HepG2 (cell line): ENCODE measurements at regions not wholly inside any gene's neighbourhood (a gene's known extent, or its start where the extent isn't known, plus 50 kb on each side); places are given as distances from the start of the nearest gene placed in this dataset.

Source experiments
- ATAC-seq: fragments of 200-7000 bp; cut with Tn5 transposase; 3 replicates; pipeline ENCODE4 v1.9.1; 2020; ENCODE audit warnings: mild to moderate bottlenecking, moderate library complexity
- BruUV-seq: library from RNA; stranded (reverse); fragments of 400-500 nt; replicated peaks from 2 replicates; lab custom pipeline; 2021; lab: Mats Ljungman, UMichigan
- CTCF ChIA-PET: fragments of 300-600 bp; formaldehyde crosslinking; extraction: SDS; loops from one replicate; lab custom pipeline; 2021; ENCODE audit warnings: low total read pairs, inconsistent platforms, low intra/inter-chr PET ratio; lab: Yijun Ruan, JAX
- POLR2A ChIA-PET: fragments of 350-600 bp; sonication (Branson Sonifier 250); formaldehyde crosslinking; loops from one replicate; lab custom pipeline; 2020; ENCODE audit warnings: antibody characterized with exemption, inconsistent platforms; lab: Yijun Ruan, JAX
- DNase-seq: peaks from one replicate; pipeline ENCODE4 v3.0.0-alpha.2; 2015; ENCODE audit warnings: low spot score
- FAIRE-seq: peaks from 3 replicates; lab custom pipeline; 2011; peaks lifted over from hg19 to GRCh38; lab: Jason Lieb, UNC
- H2AFZ ChIP-seq: one replicate; pipeline ENCODE4 v1.6.1; 2011; ENCODE audit warnings: low read length, inconsistent platforms
- H3K27ac ChIP-seq: fragments of 300-600 bp; 3 replicates; pipeline ENCODE4 v1.8.0; 2011; ENCODE audit warnings: mixed run types, mild to moderate bottlenecking, mixed read lengths, low read length, inconsistent platforms; ENCODE audit not compliant: insufficient read depth; ENCODE audit errors: extremely low read length
- H3K27me3 ChIP-seq, 2 experiments: fragments of 200-600 bp in 1 of 2; 2 replicates in 1 of 2; 3 replicates in 1 of 2; pipeline versions ENCODE4 v1.6.0 to v1.8.0; 2011; ENCODE audit warnings: low read length in 2 of 2, mild to moderate bottlenecking in 2 of 2, moderate library complexity in 2 of 2, inconsistent platforms in 1 of 2; ENCODE audit not compliant: insufficient read depth in 2 of 2, control insufficient read depth in 1 of 2
- H3K36me3 ChIP-seq, 2 experiments: fragments of 200-600 bp in 1 of 2; replicated peaks in 1 of 2; 2 replicates in 1 of 2; 3 replicates in 1 of 2; pipeline versions ENCODE4 v1.5.1 to v1.8.0; 2011; ENCODE audit warnings: low read length in 2 of 2, inconsistent platforms in 1 of 2; ENCODE audit not compliant: insufficient read depth in 2 of 2, control insufficient read depth in 1 of 2
- H3K4me1 ChIP-seq: 2 replicates; pipeline ENCODE4 v1.5.1; 2012; ENCODE audit warnings: low read length, inconsistent platforms; ENCODE audit not compliant: insufficient read depth
- H3K4me2 ChIP-seq: 2 replicates; pipeline ENCODE4 v1.6.0; 2011; ENCODE audit warnings: low read depth, low read length, inconsistent platforms
- H3K4me3 ChIP-seq, 3 experiments: fragments of 200-600 bp in 1 of 3; sonication (generic), shearing (Covaris generic) in 1 of 3; replicated peaks in 1 of 3; 2 replicates each; pipeline ENCODE4 v1.5.1; 2011 to 2016; ENCODE audit warnings: low read length in 3 of 3, inconsistent platforms in 2 of 3, low read depth in 2 of 3, mild to moderate bottlenecking in 2 of 3, control low read depth in 1 of 3, mixed read lengths in 1 of 3; ENCODE audit not compliant: insufficient read depth in 1 of 3
- H3K79me2 ChIP-seq: one replicate; pipeline ENCODE4 v1.6.1; 2011; ENCODE audit warnings: low read length, inconsistent platforms; ENCODE audit not compliant: insufficient read depth
- H3K9ac ChIP-seq: 2 replicates; pipeline ENCODE4 v1.6.0; 2011; ENCODE audit warnings: mild to moderate bottlenecking, low read depth, low read length, inconsistent platforms; ENCODE audit not compliant: insufficient read depth
- H3K9me3 ChIP-seq: 2 replicates; pipeline ENCODE4 v1.5.1; 2012; ENCODE audit warnings: mild to moderate bottlenecking, low read length
- H4K20me1 ChIP-seq: 2 replicates; pipeline ENCODE4 v1.6.0; 2011; ENCODE audit warnings: inconsistent platforms, mild to moderate bottlenecking, low read length, moderate library complexity; ENCODE audit not compliant: insufficient read depth
- ARID2 ChIP-seq: sonication (generic); formaldehyde crosslinking; IDR thresholded peaks from 2 replicates; pipeline ENCODE4 v1.8.1; 2022; ENCODE audit warnings: mild to moderate bottlenecking, missing genetic modification reagents, borderline replicate concordance
- FOSL2 ChIP-seq: sonication (generic); formaldehyde crosslinking; IDR thresholded peaks from 2 replicates; pipeline ENCODE4 v1.4.0; 2020; ENCODE audit warnings: missing genetic modification reagents
- FOXA3 ChIP-seq: IDR thresholded peaks from 2 replicates; pipeline ENCODE4 v1.6.1; 2016; ENCODE audit warnings: missing genetic modification reagents, missing compliant biosample characterization
- GATAD2A ChIP-seq: IDR thresholded peaks from 2 replicates; pipeline ENCODE4 v1.6.1; 2016
- HDAC1 ChIP-seq: sonication (generic); formaldehyde crosslinking; IDR thresholded peaks from 2 replicates; pipeline ENCODE4 v1.5.1; 2020; ENCODE audit warnings: mild to moderate bottlenecking, missing genetic modification reagents
- PLRG1 ChIP-seq: fragments of 450-650 bp; conservative IDR thresholded peaks from 2 replicates; pipeline ENCODE4 v1.6.1; 2016
- RARG ChIP-seq: sonication (generic); formaldehyde crosslinking; IDR thresholded peaks from 2 replicates; pipeline ENCODE4 v1.4.0; 2020; ENCODE audit warnings: low read depth, mild to moderate bottlenecking, missing genetic modification reagents
- ZFP36 ChIP-seq: fragments of 150-350 bp; IDR thresholded peaks from 2 replicates; pipeline ENCODE4 v1.6.1; 2018; ENCODE audit warnings: borderline replicate concordance, low read length, low read depth; ENCODE audit not compliant: partially characterized antibody
- ZNF143 ChIP-seq: sonication (generic); formaldehyde crosslinking; IDR thresholded peaks from 2 replicates; pipeline ENCODE4 v1.4.0; 2020; ENCODE audit warnings: missing genetic modification reagents
- ZSCAN9 ChIP-seq: IDR thresholded peaks from 2 replicates; pipeline ENCODE4 v1.6.1; 2016; ENCODE audit warnings: borderline replicate concordance
- WGBS: methylation state at CpG from one replicate; pipeline ENCODE4 v1.1.6; 2017; ENCODE audit warnings: low lambda C conversion rate; 5-methylcytosine and 5-hydroxymethylcytosine counted together
- in situ Hi-C: cut with HindIII; loops from 2 replicates; pipeline ENCODE4 v1.10.0; 2017; ENCODE audit warnings: low pct_unique_long_range_greater_than_20kb; ENCODE audit not compliant: extremely low pct_ligation_motif_present
- intact Hi-C: fragments of 100-400 bp; cut with micrococcal nuclease; formaldehyde crosslinking; loops from one replicate; pipeline ENCODE4 v1.10.0; 2022; ENCODE audit not compliant: unreplicated experiment
- TF ChIP-seq, protein P1 (sequence below): sonication (generic); formaldehyde crosslinking; conservative IDR thresholded peaks from 2 replicates; pipeline ENCODE4 v1.4.0; 2020; ENCODE audit warnings: mild to moderate bottlenecking, missing genetic modification reagents, moderate library complexity
- TF ChIP-seq, protein P2 (sequence below): sonication (generic); formaldehyde crosslinking; IDR thresholded peaks from 2 replicates; pipeline ENCODE4 v1.4.0; 2020; ENCODE audit warnings: low read depth, mild to moderate bottlenecking, missing genetic modification reagents
- TF ChIP-seq, protein P3 (sequence below): sonication (generic); formaldehyde crosslinking; IDR thresholded peaks from 2 replicates; pipeline ENCODE4 v1.5.1; 2020; ENCODE audit warnings: missing genetic modification reagents, mild to moderate bottlenecking, borderline replicate concordance
- TF ChIP-seq, protein P4 (sequence below), 2 experiments: sonication (generic) in 1 of 2; formaldehyde crosslinking in 1 of 2; IDR thresholded peaks; 2 replicates each; pipeline versions ENCODE4 v1.4.0 to v1.6.1; 2016 to 2020; ENCODE audit warnings: borderline replicate concordance in 1 of 2, low read depth in 1 of 2, mild to moderate bottlenecking in 1 of 2, missing genetic modification reagents in 1 of 2

DNA sequence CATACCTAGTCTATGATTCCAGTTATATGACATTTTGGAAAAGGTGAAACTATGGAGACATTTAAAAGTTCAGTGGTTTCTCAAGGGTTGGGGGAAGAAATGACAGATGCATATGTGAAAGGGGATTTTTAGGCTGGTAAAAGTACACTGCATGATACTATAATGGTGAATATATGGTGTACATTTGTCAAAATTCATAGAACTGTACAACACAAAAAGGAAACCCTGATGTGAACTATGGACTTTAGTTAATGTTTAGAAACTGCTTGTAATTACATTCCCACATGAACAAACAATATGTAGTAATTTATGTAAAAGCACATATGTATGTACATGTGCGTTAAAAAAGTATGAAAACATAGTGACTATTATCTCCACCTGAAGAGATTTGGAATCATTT, 907.3 kb upstream of the CITED2 start:
- Histone ChIP-seq H3K4me1 (peaks cover 12% of the 10 kb centered on the region), H3K79me2 (no peaks in the 10 kb centered on the region), H3K27ac (no peak overlapping the region), H3K36me3 (no peaks in the 10 kb centered on the region), H3K9ac (no peak overlapping the region), H2AFZ (peak overlapping the region; percentile 16), H4K20me1 (no peaks in the 10 kb centered on the region), H3K27me3 (no peaks in the 10 kb centered on the region), H3K4me3 (no peak overlapping the region), H3K9me3 (peaks cover 5% of the 10 kb centered on the region), H3K4me2 (peak overlapping the region; percentile 41)
- no TSS peak for BruUV-seq
- ChIA-PET POLR2A (interaction anchor here (0.9 to 1.4 kb wide), 2 partner anchors 907 to 912 kb away, joined by 4 read pairs; partner anchors contain the start of gene CITED2), CTCF (no interaction called here)
- DNase-seq: peak; percentile 6
- no peak for FAIRE-seq
- intact Hi-C loops (loop anchor here (10.0 kb wide), 1 partner anchor 907 kb away; the partner anchor contains the start of gene CITED2), in situ Hi-C loops (no loop called here)
- ATAC-seq: peak; percentile 72
- WGBS: 0% methylated on average over 1 of the region's 1 CpG
- TF ChIP-seq, protein P1, sequence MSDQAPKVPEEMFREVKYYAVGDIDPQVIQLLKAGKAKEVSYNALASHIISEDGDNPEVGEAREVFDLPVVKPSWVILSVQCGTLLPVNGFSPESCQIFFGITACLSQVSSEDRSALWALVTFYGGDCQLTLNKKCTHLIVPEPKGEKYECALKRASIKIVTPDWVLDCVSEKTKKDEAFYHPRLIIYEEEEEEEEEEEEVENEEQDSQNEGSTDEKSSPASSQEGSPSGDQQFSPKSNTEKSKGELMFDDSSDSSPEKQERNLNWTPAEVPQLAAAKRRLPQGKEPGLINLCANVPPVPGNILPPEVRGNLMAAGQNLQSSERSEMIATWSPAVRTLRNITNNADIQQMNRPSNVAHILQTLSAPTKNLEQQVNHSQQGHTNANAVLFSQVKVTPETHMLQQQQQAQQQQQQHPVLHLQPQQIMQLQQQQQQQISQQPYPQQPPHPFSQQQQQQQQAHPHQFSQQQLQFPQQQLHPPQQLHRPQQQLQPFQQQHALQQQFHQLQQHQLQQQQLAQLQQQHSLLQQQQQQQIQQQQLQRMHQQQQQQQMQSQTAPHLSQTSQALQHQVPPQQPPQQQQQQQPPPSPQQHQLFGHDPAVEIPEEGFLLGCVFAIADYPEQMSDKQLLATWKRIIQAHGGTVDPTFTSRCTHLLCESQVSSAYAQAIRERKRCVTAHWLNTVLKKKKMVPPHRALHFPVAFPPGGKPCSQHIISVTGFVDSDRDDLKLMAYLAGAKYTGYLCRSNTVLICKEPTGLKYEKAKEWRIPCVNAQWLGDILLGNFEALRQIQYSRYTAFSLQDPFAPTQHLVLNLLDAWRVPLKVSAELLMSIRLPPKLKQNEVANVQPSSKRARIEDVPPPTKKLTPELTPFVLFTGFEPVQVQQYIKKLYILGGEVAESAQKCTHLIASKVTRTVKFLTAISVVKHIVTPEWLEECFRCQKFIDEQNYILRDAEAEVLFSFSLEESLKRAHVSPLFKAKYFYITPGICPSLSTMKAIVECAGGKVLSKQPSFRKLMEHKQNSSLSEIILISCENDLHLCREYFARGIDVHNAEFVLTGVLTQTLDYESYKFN: 0 out of 2 replicates have a peak, but pooled peaks have one; percentile 46
- no peak for TF ChIP-seq ZFP36
- TF ChIP-seq FOSL2 (CRISPR knock-in tag): no peak
- TF ChIP-seq, protein P2, sequence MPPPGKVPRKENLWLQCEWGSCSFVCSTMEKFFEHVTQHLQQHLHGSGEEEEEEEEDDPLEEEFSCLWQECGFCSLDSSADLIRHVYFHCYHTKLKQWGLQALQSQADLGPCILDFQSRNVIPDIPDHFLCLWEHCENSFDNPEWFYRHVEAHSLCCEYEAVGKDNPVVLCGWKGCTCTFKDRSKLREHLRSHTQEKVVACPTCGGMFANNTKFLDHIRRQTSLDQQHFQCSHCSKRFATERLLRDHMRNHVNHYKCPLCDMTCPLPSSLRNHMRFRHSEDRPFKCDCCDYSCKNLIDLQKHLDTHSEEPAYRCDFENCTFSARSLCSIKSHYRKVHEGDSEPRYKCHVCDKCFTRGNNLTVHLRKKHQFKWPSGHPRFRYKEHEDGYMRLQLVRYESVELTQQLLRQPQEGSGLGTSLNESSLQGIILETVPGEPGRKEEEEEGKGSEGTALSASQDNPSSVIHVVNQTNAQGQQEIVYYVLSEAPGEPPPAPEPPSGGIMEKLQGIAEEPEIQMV (CRISPR knock-in tag): no peak
- 0 out of 2 replicates have a peak, but pooled peaks have one; percentile 17 for TF ChIP-seq GATAD2A
- TF ChIP-seq FOXA3 (CRISPR knock-in tag): 0 out of 2 replicates have a peak, but pooled peaks have one; percentile 32
- TF ChIP-seq, protein P3, sequence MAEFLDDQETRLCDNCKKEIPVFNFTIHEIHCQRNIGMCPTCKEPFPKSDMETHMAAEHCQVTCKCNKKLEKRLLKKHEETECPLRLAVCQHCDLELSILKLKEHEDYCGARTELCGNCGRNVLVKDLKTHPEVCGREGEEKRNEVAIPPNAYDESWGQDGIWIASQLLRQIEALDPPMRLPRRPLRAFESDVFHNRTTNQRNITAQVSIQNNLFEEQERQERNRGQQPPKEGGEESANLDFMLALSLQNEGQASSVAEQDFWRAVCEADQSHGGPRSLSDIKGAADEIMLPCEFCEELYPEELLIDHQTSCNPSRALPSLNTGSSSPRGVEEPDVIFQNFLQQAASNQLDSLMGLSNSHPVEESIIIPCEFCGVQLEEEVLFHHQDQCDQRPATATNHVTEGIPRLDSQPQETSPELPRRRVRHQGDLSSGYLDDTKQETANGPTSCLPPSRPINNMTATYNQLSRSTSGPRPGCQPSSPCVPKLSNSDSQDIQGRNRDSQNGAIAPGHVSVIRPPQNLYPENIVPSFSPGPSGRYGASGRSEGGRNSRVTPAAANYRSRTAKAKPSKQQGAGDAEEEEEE (CRISPR knock-in tag): no peak
- TF ChIP-seq PLRG1: no peak
- TF ChIP-seq ZNF143 (CRISPR knock-in tag): no peak
- no peak for TF ChIP-seq ARID2 (CRISPR knock-in tag)
- no peak for TF ChIP-seq HDAC1 (CRISPR knock-in tag)
- TF ChIP-seq, protein P4, sequence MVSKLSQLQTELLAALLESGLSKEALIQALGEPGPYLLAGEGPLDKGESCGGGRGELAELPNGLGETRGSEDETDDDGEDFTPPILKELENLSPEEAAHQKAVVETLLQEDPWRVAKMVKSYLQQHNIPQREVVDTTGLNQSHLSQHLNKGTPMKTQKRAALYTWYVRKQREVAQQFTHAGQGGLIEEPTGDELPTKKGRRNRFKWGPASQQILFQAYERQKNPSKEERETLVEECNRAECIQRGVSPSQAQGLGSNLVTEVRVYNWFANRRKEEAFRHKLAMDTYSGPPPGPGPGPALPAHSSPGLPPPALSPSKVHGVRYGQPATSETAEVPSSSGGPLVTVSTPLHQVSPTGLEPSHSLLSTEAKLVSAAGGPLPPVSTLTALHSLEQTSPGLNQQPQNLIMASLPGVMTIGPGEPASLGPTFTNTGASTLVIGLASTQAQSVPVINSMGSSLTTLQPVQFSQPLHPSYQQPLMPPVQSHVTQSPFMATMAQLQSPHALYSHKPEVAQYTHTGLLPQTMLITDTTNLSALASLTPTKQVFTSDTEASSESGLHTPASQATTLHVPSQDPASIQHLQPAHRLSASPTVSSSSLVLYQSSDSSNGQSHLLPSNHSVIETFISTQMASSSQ (IDR thresholded peaks at IDR 0.05; ENCODE audit: low read depth): 0 out of 2 replicates have a peak, but pooled peaks have one; percentile 33
- TF ChIP-seq, protein P4 (CRISPR knock-in tag; IDR thresholded peaks at IDR 0.05; ENCODE audit: borderline replicate concordance): peak; percentile 50; the same call in 1 of the 2 replicates
- TF ChIP-seq RARG (CRISPR knock-in tag): no peak
- no peak for TF ChIP-seq ZSCAN9
